ENCODE measurements at regions not wholly inside any gene's neighbourhood (a gene's known extent, or its start where the extent isn't known, plus 50 kb on each side); places are given as distances from the start of the nearest gene placed in this dataset.

DNA sequence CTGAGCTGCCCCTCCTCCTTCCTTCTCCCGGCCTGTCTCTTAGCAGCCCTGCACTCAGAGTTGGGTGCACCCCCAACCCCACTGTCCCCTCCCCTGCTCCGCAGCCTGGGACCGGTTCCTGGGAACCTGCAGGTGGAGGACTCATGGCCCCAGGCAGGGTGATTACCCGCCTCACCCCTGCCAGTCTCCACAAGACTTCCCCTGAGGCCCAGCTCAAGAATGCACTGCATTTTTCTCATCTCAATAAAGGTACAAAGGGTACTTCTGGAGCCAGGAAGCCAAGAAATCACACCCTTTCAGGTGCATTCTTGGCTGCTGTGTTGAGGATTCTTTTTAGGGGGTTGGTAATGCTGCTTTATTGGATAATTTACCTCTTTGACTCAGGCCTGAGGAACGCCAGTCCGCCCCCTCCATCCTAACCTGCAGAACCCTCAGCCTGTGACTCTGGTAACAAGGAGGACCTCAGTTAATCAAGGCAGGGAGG is 126.3 kb upstream of the TMPRSS2 start:
- TF ChIP-seq GATA3 (IDR thresholded peaks at IDR 0.05; ENCODE audit: low read depth, low read length) (no peak), GATA2 (IDR thresholded peaks at IDR 0.05; ENCODE audit: low read depth, low read length) (no peak)
